CD4-positive, CD25-positive, alpha-beta regulatory T cell (primary cell): ENCODE measurements at regions not wholly inside any gene's neighbourhood (a gene's known extent, or its start where the extent isn't known, plus 50 kb on each side); places are given as distances from the start of the nearest gene placed in this dataset.
"Not testable (repeated sequence)": the region's sequence is repeated elsewhere in the genome, so short reads cannot be mapped to it uniquely, and the experiment has no call there.

ENCODE experiments used
- ATAC-seq, 2 donors: fragments of 150-1000 bp; cut with Tn5 transposase; one replicate each; pipeline ENCODE4 v1.10.0; 2021; ENCODE audit warnings: low read depth in 2 of 2, moderate number of reproducible peaks in 2 of 2, moderate library complexity in 1 of 2
- DNase-seq, 3 donors: peaks; one replicate each; pipeline versions ENCODE4 v3.0.0 to v3.0.0-alpha.2; 2012 to 2022; ENCODE audit warnings: mixed read lengths in 1 of 3
- H3K27ac ChIP-seq: one replicate; pipeline ENCODE4 v1.7.0; 2013; ENCODE audit warnings: mild to moderate bottlenecking, low read length; ENCODE audit not compliant: insufficient read depth, poor library complexity, severe bottlenecking
- H3K27me3 ChIP-seq: one replicate; pipeline ENCODE4 v1.7.0; 2013; ENCODE audit warnings: low read length; ENCODE audit not compliant: control insufficient read depth, insufficient read depth
- H3K36me3 ChIP-seq: one replicate; pipeline ENCODE4 v1.7.0; 2013; ENCODE audit warnings: mild to moderate bottlenecking, low read length, moderate library complexity; ENCODE audit not compliant: control insufficient read depth, insufficient read depth
- H3K4me1 ChIP-seq: 2 replicates; pipeline ENCODE4 v1.7.0; 2013; ENCODE audit warnings: mild to moderate bottlenecking, low read length; ENCODE audit not compliant: insufficient read depth, control insufficient read depth, poor library complexity, severe bottlenecking
- H3K4me3 ChIP-seq: one replicate; pipeline ENCODE4 v1.7.0; 2013; ENCODE audit warnings: low read depth, mild to moderate bottlenecking, low read length, moderate library complexity
- H3K9me3 ChIP-seq, 2 experiments: 1 replicate in 1 of 2; 2 replicates in 1 of 2; pipeline ENCODE4 v1.7.0; 2013; ENCODE audit warnings: low read length in 2 of 2, mild to moderate bottlenecking in 1 of 2, moderate library complexity in 1 of 2; ENCODE audit not compliant: control insufficient read depth in 2 of 2
- H3K27ac Mint-ChIP-seq, 3 donors: one replicate each; pipeline ENCODE4 v1.8.0; 2020 to 2022; ENCODE audit warnings: mild to moderate bottlenecking in 3 of 3, mixed read lengths in 3 of 3, moderate library complexity in 2 of 3
- H3K27me3 Mint-ChIP-seq: one replicate; pipeline ENCODE4 v1.8.0; 2022; ENCODE audit warnings: mild to moderate bottlenecking, mixed read lengths
- H3K36me3 Mint-ChIP-seq: one replicate; pipeline ENCODE4 v1.8.0; 2020; ENCODE audit warnings: mixed read lengths
- H3K4me1 Mint-ChIP-seq, 4 donors: one replicate each; pipeline ENCODE4 v1.8.0; 2020 to 2022; ENCODE audit warnings: mixed read lengths in 4 of 4, mild to moderate bottlenecking in 1 of 4
- H3K4me3 Mint-ChIP-seq, 4 donors: one replicate each; pipeline ENCODE4 v1.8.0; 2020 to 2022; ENCODE audit warnings: mild to moderate bottlenecking in 4 of 4, mixed read lengths in 4 of 4, moderate library complexity in 3 of 4
- H3K9me3 Mint-ChIP-seq, 7 donors: one replicate each; pipeline ENCODE4 v1.8.0; 2020 to 2022; ENCODE audit warnings: mixed read lengths in 7 of 7, mild to moderate bottlenecking in 3 of 7, moderate library complexity in 2 of 7

- Mint-ChIP-seq H3K36me3 (peaks cover 27% of the 10 kb centered on the region), H3K27ac (peak overlapping the region in 1 of 3 donors; percentile 45)
Measured at GRCh38 chr2:89806363-89806762, 1114.9 kb downstream of the RPIA start.

DNA sequence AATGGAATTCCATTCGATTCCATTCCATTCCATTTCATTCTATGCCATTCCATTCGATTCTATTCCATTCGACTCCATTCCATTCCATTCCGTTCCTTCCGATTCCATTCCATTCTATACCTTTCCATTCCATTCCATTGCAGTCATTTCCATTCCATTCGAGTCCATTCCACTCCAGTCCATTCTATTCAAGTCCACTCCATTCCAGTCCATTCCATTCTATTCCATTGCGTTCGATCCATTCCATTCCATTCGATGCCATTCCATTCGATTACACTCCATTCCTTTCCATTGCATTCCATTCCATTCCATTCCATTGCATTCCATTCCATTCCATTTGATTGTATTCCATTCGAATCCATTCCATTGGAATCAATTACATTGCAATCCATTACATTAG, 1119.8 kb downstream of the RPIA start:
- Mint-ChIP-seq H3K27ac (no peak overlapping the region), H3K27me3 (no peaks in the 10 kb centered on the region), H3K36me3 (peaks cover 43% of the 10 kb centered on the region), H3K4me1 (peaks cover 0 to 21% (median 0%) of the 10 kb centered on the region in 4 donors), H3K4me3 (peak overlapping the region in 1 of 4 donors; percentile 2), H3K9me3 (peaks cover 13 to 93% (median 41%) of the 10 kb centered on the region in 7 donors)
- Histone ChIP-seq H3K4me1 (no peaks in the 10 kb centered on the region), H3K27ac (no peak overlapping the region), H3K27me3 (no peaks in the 10 kb centered on the region), H3K4me3 (no peak overlapping the region), H3K9me3 (peaks cover 33 to 76% of the 10 kb centered on the region in 2 experiments), H3K36me3 (no peaks in the 10 kb centered on the region)
- no peak for DNase-seq
- no peak for ATAC-seq

More at GRCh38 chr2:89806363-89806762, 1114.9 kb downstream of the RPIA start:
- peaks cover 2 to 92% (median 54%) of the 10 kb centered on the region in 7 donors for H3K9me3 Mint-ChIP-seq
- not testable (repeated sequence) for ATAC-seq, H3K4me1 ChIP-seq, H3K4me3 Mint-ChIP-seq, DNase-seq, H3K27ac ChIP-seq, H3K27me3 Mint-ChIP-seq, H3K4me3 ChIP-seq, H3K4me1 Mint-ChIP-seq, H3K27me3 ChIP-seq, H3K36me3 ChIP-seq
- H3K9me3 ChIP-seq, result peaks cover 23 to 75% of the 10 kb centered on the region in 2 experiments

GRCh38 chr2:89811910-89812309, 1120.4 kb downstream of the RPIA start:
- H3K27me3 ChIP-seq, ATAC-seq, DNase-seq, H3K27me3 Mint-ChIP-seq, H3K27ac ChIP-seq, H3K4me3 Mint-ChIP-seq, H3K36me3 ChIP-seq, H3K27ac Mint-ChIP-seq, H3K4me3 ChIP-seq, H3K4me1 ChIP-seq: not testable (repeated sequence)
- H3K4me1 Mint-ChIP-seq, result peaks cover 0 to 21% (median 0%) of the 10 kb centered on the region in 4 donors
- peaks cover 43% of the 10 kb centered on the region for H3K36me3 Mint-ChIP-seq
- peaks cover 33 to 72% of the 10 kb centered on the region in 2 experiments for H3K9me3 ChIP-seq
- H3K9me3 Mint-ChIP-seq, result peaks cover 12 to 87% (median 44%) of the 10 kb centered on the region in 7 donors

DNA sequence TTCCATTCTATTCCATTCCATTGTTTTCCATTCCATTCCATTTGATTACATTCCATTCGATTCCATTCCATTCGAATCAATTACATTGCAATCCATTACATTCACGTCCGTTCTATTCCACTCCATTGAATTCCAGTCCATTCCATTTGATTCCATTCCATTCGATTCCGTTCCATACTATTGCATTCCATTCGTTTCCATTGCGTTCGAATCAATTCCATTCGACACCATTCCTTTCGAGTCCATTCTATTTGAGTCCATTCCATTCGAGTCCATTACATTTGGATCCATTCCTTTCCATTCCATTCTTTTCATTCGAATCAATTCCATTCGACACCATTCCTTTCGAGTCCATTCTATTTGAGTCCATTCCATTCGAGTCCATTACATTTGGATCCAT, 1122.9 kb downstream of the RPIA start:
- not testable (repeated sequence) for H3K4me1 ChIP-seq, H3K4me3 Mint-ChIP-seq, H3K27ac Mint-ChIP-seq, H3K36me3 ChIP-seq, DNase-seq, H3K27ac ChIP-seq, H3K4me3 ChIP-seq, ATAC-seq, H3K27me3 ChIP-seq, H3K27me3 Mint-ChIP-seq
- H3K9me3 ChIP-seq, result peaks cover 53 to 83% of the 10 kb centered on the region in 2 experiments
- Mint-ChIP-seq H3K36me3 (peaks cover 48% of the 10 kb centered on the region), H3K4me1 (peaks cover 0 to 27% (median 0%) of the 10 kb centered on the region in 4 donors), H3K9me3 (peaks cover 10 to 68% (median 42%) of the 10 kb centered on the region in 7 donors)

DNA sequence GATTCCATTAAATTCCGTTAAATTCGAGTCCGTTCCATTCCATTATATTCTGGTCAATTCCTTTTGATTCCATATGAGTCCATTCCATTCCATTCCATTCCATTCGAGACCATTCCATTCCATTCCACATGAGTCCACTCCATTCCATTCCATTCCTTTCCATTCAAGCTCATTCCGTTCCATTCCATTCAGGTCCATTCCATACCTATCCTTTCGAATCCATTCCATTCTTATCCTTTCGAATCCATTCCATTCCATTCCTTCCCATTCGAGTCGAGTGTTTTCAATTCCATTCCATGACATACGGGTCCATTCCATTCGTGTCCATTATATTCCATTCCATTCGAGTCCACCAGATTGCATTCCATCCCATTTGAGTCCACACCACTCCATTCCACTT, 1127.4 kb downstream of the RPIA start:
- Mint-ChIP-seq H3K4me1 (peaks cover 0 to 11% (median 0%) of the 10 kb centered on the region in 4 donors), H3K27ac (no peak overlapping the region), H3K27me3 (no peaks in the 10 kb centered on the region), H3K36me3 (peaks cover 55% of the 10 kb centered on the region), H3K4me3 (no peak overlapping the region), H3K9me3 (peaks cover 0 to 66% (median 51%) of the 10 kb centered on the region in 7 donors)
- DNase-seq (no peak), ATAC-seq (no peak)
- no peak overlapping the region for H3K4me3 ChIP-seq
- peaks cover 43 to 67% of the 10 kb centered on the region in 2 experiments for H3K9me3 ChIP-seq
- no peaks in the 10 kb centered on the region for H3K4me1 ChIP-seq
- H3K27me3 ChIP-seq, result no peaks in the 10 kb centered on the region
- H3K36me3 ChIP-seq, result no peaks in the 10 kb centered on the region
- no peak overlapping the region for H3K27ac ChIP-seq

DNA sequence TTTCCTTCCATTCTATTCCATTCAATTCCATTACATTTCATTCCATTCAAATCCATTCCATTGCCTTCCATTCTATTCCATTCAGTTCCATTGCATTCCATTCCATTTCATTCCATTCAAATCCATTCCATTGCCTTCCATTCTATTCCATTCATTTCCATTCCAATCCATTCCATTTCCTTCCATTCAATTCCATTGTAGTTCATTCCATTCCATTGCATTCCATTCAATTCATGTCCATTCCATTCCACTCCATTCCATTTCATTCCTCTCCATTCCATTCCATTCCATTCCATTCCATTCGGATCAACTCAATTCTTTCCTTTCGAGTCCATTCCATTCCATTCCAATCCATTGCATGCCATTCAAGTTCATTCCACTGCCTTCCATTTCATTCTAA, 1128.3 kb downstream of the RPIA start:
- Mint-ChIP-seq H3K4me1 (peaks cover 0 to 11% (median 0%) of the 10 kb centered on the region in 4 donors), H3K27me3 (no peaks in the 10 kb centered on the region), H3K9me3 (peaks cover 0 to 67% (median 42%) of the 10 kb centered on the region in 7 donors), H3K4me3 (no peak overlapping the region), H3K36me3 (peaks cover 51% of the 10 kb centered on the region), H3K27ac (peak overlapping the region in 1 of 3 donors; percentile 61)
- no peaks in the 10 kb centered on the region for H3K27me3 ChIP-seq
- no peaks in the 10 kb centered on the region for H3K4me1 ChIP-seq
- DNase-seq (no peak), ATAC-seq (no peak)
- peaks cover 38 to 58% of the 10 kb centered on the region in 2 experiments for H3K9me3 ChIP-seq
- H3K27ac ChIP-seq, result no peak overlapping the region
- H3K4me3 ChIP-seq, result no peak overlapping the region
- no peaks in the 10 kb centered on the region for H3K36me3 ChIP-seq

DNA sequence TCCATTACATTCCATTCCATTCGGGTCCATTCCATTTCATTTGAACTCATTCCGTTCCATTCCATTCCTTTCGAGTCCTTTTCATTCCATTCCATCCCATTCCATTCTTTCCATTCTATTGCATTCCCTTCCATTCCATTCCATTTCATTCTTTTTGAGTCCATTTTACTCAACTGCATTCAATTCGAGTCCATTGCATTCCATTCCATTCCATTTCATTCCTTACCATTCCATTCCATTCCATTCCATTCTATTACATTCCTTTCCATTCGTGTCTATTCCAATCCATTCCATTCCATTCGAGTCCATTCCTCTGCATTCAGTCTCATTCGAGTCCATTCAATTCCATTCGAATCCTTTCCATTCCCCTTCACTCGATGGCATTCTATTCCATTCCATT, 1128.8 kb downstream of the RPIA start:
- H3K9me3 Mint-ChIP-seq, result peaks cover 0 to 69% (median 45%) of the 10 kb centered on the region in 7 donors
- peak overlapping the region in 1 of 3 donors; percentile 61 for H3K27ac Mint-ChIP-seq
- no peaks in the 10 kb centered on the region for H3K4me1 ChIP-seq
- no peaks in the 10 kb centered on the region for H3K36me3 ChIP-seq
- DNase-seq, result no peak
- peaks cover 51% of the 10 kb centered on the region for H3K36me3 Mint-ChIP-seq
- no peak for ATAC-seq
- peaks cover 0 to 15% (median 0%) of the 10 kb centered on the region in 4 donors for H3K4me1 Mint-ChIP-seq
- H3K4me3 ChIP-seq, result no peak overlapping the region
- H3K27me3 Mint-ChIP-seq, result no peaks in the 10 kb centered on the region
- H3K9me3 ChIP-seq, result peaks cover 38 to 53% of the 10 kb centered on the region in 2 experiments
- H3K4me3 Mint-ChIP-seq, result no peak overlapping the region
- no peaks in the 10 kb centered on the region for H3K27me3 ChIP-seq
- H3K27ac ChIP-seq, result no peak overlapping the region

- Histone ChIP-seq H3K27ac (no peak overlapping the region), H3K4me3 (no peak overlapping the region), H3K27me3 (no peaks in the 10 kb centered on the region), H3K9me3 (peaks cover 38 to 48% of the 10 kb centered on the region in 2 experiments), H3K4me1 (no peaks in the 10 kb centered on the region), H3K36me3 (no peaks in the 10 kb centered on the region)
- no peak for ATAC-seq
- H3K4me1 Mint-ChIP-seq, result peaks cover 0 to 24% (median 0%) of the 10 kb centered on the region in 4 donors
- peaks cover 0 to 68% (median 47%) of the 10 kb centered on the region in 7 donors for H3K9me3 Mint-ChIP-seq
- H3K4me3 Mint-ChIP-seq, result no peak overlapping the region
- peaks cover 47% of the 10 kb centered on the region for H3K36me3 Mint-ChIP-seq
- no peaks in the 10 kb centered on the region for H3K27me3 Mint-ChIP-seq
- DNase-seq, result no peak
- H3K27ac Mint-ChIP-seq, result no peak overlapping the region
Measured at GRCh38 chr2:89821455-89821945, 1130.0 kb downstream of the RPIA start.
